Nephron (organoid): ENCODE measurements at regions not wholly inside any gene's neighbourhood (a gene's known extent, or its start where the extent isn't known, plus 50 kb on each side); places are given as distances from the start of the nearest gene placed in this dataset.

Experiments used
- H3K27ac Mint-ChIP-seq, 3 experiments: 2 replicates each; pipeline ENCODE4 v1.8.0; 2020; ENCODE audit warnings: mixed read lengths in 3 of 3, mild to moderate bottlenecking in 2 of 3, moderate library complexity in 1 of 3
- H3K27me3 Mint-ChIP-seq: 2 replicates; pipeline ENCODE4 v1.8.0; 2021; ENCODE audit warnings: low read depth, mild to moderate bottlenecking, moderate library complexity, mixed read lengths
- H3K36me3 Mint-ChIP-seq: 2 replicates; pipeline ENCODE4 v1.8.0; 2020; ENCODE audit warnings: low read depth, mixed read lengths
- H3K4me1 Mint-ChIP-seq: 2 replicates; pipeline ENCODE4 v1.8.0; 2020; ENCODE audit warnings: mixed read lengths
- H3K4me3 Mint-ChIP-seq, 3 experiments: 2 replicates each; pipeline ENCODE4 v1.8.0; 2020; ENCODE audit warnings: mild to moderate bottlenecking in 3 of 3, mixed read lengths in 3 of 3, moderate library complexity in 2 of 3
- H3K9me3 Mint-ChIP-seq: 2 replicates; pipeline ENCODE4 v1.8.0; 2020; ENCODE audit warnings: mixed read lengths
- TF ChIP-seq, protein P1 (sequence below), 3 experiments: fragments of 200-600 bp; sonication (generic); IDR thresholded peaks; one replicate each; pipeline ENCODE4 v1.5.0; 2021; ENCODE audit warnings: antibody characterized with exemption in 3 of 3; ENCODE audit not compliant: unreplicated experiment in 3 of 3

- TF ChIP-seq, protein P1, sequence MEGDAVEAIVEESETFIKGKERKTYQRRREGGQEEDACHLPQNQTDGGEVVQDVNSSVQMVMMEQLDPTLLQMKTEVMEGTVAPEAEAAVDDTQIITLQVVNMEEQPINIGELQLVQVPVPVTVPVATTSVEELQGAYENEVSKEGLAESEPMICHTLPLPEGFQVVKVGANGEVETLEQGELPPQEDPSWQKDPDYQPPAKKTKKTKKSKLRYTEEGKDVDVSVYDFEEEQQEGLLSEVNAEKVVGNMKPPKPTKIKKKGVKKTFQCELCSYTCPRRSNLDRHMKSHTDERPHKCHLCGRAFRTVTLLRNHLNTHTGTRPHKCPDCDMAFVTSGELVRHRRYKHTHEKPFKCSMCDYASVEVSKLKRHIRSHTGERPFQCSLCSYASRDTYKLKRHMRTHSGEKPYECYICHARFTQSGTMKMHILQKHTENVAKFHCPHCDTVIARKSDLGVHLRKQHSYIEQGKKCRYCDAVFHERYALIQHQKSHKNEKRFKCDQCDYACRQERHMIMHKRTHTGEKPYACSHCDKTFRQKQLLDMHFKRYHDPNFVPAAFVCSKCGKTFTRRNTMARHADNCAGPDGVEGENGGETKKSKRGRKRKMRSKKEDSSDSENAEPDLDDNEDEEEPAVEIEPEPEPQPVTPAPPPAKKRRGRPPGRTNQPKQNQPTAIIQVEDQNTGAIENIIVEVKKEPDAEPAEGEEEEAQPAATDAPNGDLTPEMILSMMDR (IDR thresholded peaks at IDR 0.05; ENCODE audit: unreplicated experiment in 3 of 3) = no peak
- Mint-ChIP-seq H3K9me3 (no peaks in the 10 kb centered on the region), H3K27me3 (no peaks in the 10 kb centered on the region), H3K4me3 (no peak overlapping the region), H3K27ac (no peak overlapping the region), H3K36me3 (no peaks in the 10 kb centered on the region), H3K4me1 (no peaks in the 10 kb centered on the region)
Observed at GRCh38 chr13:63629591-63629990, 2213.9 kb upstream of the PCDH20 start.

DNA sequence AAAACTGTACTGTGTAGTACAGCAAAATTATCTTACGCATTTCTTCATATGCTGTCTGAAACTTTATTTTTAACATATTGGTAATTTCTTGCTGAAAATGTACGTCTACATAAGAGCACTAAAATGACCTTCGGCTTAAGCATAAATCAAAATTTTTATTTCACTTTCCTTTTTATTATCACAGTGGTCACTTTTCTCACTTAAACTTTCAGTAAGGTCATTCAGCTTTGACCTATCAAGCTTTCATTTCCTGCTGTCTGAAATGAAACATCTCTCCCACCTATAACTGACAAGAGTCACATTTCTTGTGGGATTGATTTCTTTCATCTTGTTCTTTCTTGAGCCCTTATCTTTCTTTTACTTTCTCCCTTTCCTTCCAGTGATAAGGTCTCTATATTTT is 2212.7 kb upstream of the PCDH20 start:
- H3K27me3 Mint-ChIP-seq = no peaks in the 10 kb centered on the region
- no peak overlapping the region for H3K27ac Mint-ChIP-seq
- TF ChIP-seq, protein P1 (IDR thresholded peaks at IDR 0.05; ENCODE audit: unreplicated experiment in 3 of 3) = no peak
- H3K4me3 Mint-ChIP-seq = no peak overlapping the region
- no peaks in the 10 kb centered on the region for H3K36me3 Mint-ChIP-seq
- H3K9me3 Mint-ChIP-seq = no peaks in the 10 kb centered on the region
- H3K4me1 Mint-ChIP-seq = no peaks in the 10 kb centered on the region

GRCh38 chr13:63625869-63626268 is 2210.2 kb upstream of the PCDH20 start:
- TF ChIP-seq, protein P1 (IDR thresholded peaks at IDR 0.05; ENCODE audit: unreplicated experiment in 3 of 3) = no peak
- no peak overlapping the region for H3K4me3 Mint-ChIP-seq
- H3K4me1 Mint-ChIP-seq = no peaks in the 10 kb centered on the region
- H3K36me3 Mint-ChIP-seq = no peaks in the 10 kb centered on the region
- no peaks in the 10 kb centered on the region for H3K9me3 Mint-ChIP-seq
- H3K27ac Mint-ChIP-seq = no peak overlapping the region
- no peaks in the 10 kb centered on the region for H3K27me3 Mint-ChIP-seq

- H3K9me3 Mint-ChIP-seq = no peaks in the 10 kb centered on the region
- no peak overlapping the region for H3K4me3 Mint-ChIP-seq
- H3K27ac Mint-ChIP-seq = no peak overlapping the region
- no peaks in the 10 kb centered on the region for H3K27me3 Mint-ChIP-seq
- H3K36me3 Mint-ChIP-seq = no peaks in the 10 kb centered on the region
- TF ChIP-seq, protein P1 (IDR thresholded peaks at IDR 0.05; ENCODE audit: unreplicated experiment in 3 of 3) = no peak
- no peaks in the 10 kb centered on the region for H3K4me1 Mint-ChIP-seq
Observed at GRCh38 chr13:63614874-63615612, 2199.4 kb upstream of the PCDH20 start.

GRCh38 chr13:63607153-63607552 is 2191.5 kb upstream of the PCDH20 start:
- no peak overlapping the region for H3K4me3 Mint-ChIP-seq
- peaks cover 8% of the 10 kb centered on the region for H3K36me3 Mint-ChIP-seq
- no peak overlapping the region for H3K27ac Mint-ChIP-seq
- H3K4me1 Mint-ChIP-seq = no peaks in the 10 kb centered on the region
- peaks cover 3% of the 10 kb centered on the region for H3K27me3 Mint-ChIP-seq
- TF ChIP-seq, protein P1 (IDR thresholded peaks at IDR 0.05; ENCODE audit: unreplicated experiment in 3 of 3) = no peak
- H3K9me3 Mint-ChIP-seq = peaks cover 25% of the 10 kb centered on the region

GRCh38 chr13:63605962-63606361 is 2190.3 kb upstream of the PCDH20 start:
- peaks cover 8% of the 10 kb centered on the region for H3K36me3 Mint-ChIP-seq
- H3K4me3 Mint-ChIP-seq = no peak overlapping the region
- peaks cover 25% of the 10 kb centered on the region for H3K9me3 Mint-ChIP-seq
- peaks cover 3% of the 10 kb centered on the region for H3K27me3 Mint-ChIP-seq
- H3K4me1 Mint-ChIP-seq = no peaks in the 10 kb centered on the region
- H3K27ac Mint-ChIP-seq = no peak overlapping the region
- TF ChIP-seq, protein P1 (IDR thresholded peaks at IDR 0.05; ENCODE audit: unreplicated experiment in 3 of 3) = no peak
